ENCODE measurements at regions not wholly inside any gene's neighbourhood (a gene's known extent, or its start where the extent isn't known, plus 50 kb on each side); places are given as distances from the start of the nearest gene placed in this dataset.

DNA sequence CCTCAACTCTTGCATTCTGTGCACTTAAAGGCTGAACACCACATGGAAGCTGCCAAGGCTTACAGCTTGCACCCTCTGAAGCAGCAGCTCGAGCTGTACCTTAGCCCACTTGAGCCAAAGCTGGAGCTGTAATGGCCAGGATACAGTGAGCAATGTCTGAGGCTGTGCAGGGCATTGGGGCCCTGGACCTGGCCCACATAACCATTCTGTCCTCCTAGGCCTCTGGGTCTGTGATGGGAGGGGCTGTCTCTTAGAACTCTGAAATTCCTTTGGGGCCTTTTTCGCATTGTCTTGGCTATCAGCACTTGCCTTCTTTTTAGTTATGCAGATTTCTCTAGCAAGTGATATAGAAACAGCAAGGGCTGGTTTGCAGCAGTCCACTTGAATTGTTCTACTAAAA is 303.8 kb upstream of the CLEC14A start:
- TF ChIP-seq GABPA (IDR thresholded peaks at IDR 0.05; ENCODE audit: borderline replicate concordance, insufficient read depth, low read length): no peak
- no peak for TF ChIP-seq CHD2 (IDR thresholded peaks at IDR 0.05; ENCODE audit: low read length)
- no peak for TF ChIP-seq CREB1 (IDR thresholded peaks at IDR 0.05)
- TF ChIP-seq MAX (IDR thresholded peaks at IDR 0.05): no peak
- no peak for TF ChIP-seq EZH2 (IDR thresholded peaks at IDR 0.05; ENCODE audit: low read depth, low read length, severe bottlenecking)
- TF ChIP-seq POLR2A (IDR thresholded peaks at IDR 0.05; ENCODE audit: control extremely low read depth in 1 of 2, low read depth in 2 of 2, low read length in 2 of 2): no peak
- no peak for TF ChIP-seq POLR2AphosphoS5 (IDR thresholded peaks at IDR 0.05; ENCODE audit: low read depth, low read length)
- TF ChIP-seq CTCF (IDR thresholded peaks at IDR 0.05; ENCODE audit: control extremely low read depth in 1 of 3, insufficient read depth in 1 of 3, low read depth in 1 of 3, low read length in 3 of 3): no peak
- TF ChIP-seq SP1 (IDR thresholded peaks at IDR 0.05; ENCODE audit: low read depth, low read length): no peak
- no peak for TF ChIP-seq ATF3 (IDR thresholded peaks at IDR 0.05; ENCODE audit: insufficient read depth, low read depth, low read length)
- TF ChIP-seq EP300 (IDR thresholded peaks at IDR 0.05; ENCODE audit: borderline replicate concordance in 1 of 2, low read depth in 2 of 2, low read length in 2 of 2): no peak
- no peak for TF ChIP-seq EGR1 (IDR thresholded peaks at IDR 0.05; ENCODE audit: borderline replicate concordance, low read depth, low read length)

Data from H1 (cell line).